ENCODE measurements at regions not wholly inside any gene's neighbourhood (a gene's known extent, or its start where the extent isn't known, plus 50 kb on each side); places are given as distances from the start of the nearest gene placed in this dataset.

DNA sequence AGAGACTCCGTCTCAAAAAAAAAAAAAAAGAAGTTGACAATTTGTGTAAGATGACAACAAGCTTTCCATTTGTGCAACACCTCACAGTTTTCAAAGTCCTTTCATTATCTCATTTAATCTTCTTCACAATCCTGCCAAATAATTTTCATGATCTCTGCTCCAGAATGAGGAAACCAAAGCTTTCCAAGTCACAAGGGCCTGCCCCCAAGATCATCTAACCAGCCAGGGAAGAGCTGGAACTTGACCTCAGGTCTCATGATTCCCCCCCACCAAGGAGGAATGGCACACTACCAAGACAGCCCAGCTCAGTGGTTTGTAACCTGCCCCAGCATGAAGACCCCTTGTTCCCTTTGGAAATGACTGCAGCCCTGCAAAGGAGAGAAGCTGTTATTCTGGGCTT, 74.0 kb upstream of the PIM1 start:
- TF ChIP-seq CTCF (IDR thresholded peaks at IDR 0.05; ENCODE audit: unreplicated experiment) = no peak
- no peaks in the 10 kb centered on the region for H3K36me3 Mint-ChIP-seq
- H3K4me3 Mint-ChIP-seq = no peak overlapping the region
- peaks cover 18% of the 10 kb centered on the region for H3K4me1 Mint-ChIP-seq
- H3K9me3 Mint-ChIP-seq = no peaks in the 10 kb centered on the region
- DNase-seq (ENCODE audit: low spot score in 2 of 2, unreplicated experiment in 2 of 2) = no peak
- H3K27ac Mint-ChIP-seq = no peak overlapping the region
- H3K27me3 Mint-ChIP-seq (ENCODE audit: low read depth) = no peaks in the 10 kb centered on the region

GRCh38 chr6:37097335-37097734, 72.6 kb upstream of the PIM1 start:
- Mint-ChIP-seq H3K9me3 (no peaks in the 10 kb centered on the region), H3K36me3 (no peaks in the 10 kb centered on the region), H3K4me1 (peaks cover 24% of the 10 kb centered on the region), H3K27ac (no peak overlapping the region), H3K4me3 (no peak overlapping the region), H3K27me3 (ENCODE audit: low read depth) (no peaks in the 10 kb centered on the region)
- no peak for TF ChIP-seq CTCF (IDR thresholded peaks at IDR 0.05; ENCODE audit: unreplicated experiment)
- no peak for DNase-seq (ENCODE audit: low spot score in 2 of 2, unreplicated experiment in 2 of 2)

- DNase-seq (ENCODE audit: low spot score in 2 of 2, unreplicated experiment in 2 of 2) = no peak
- Mint-ChIP-seq H3K9me3 (no peaks in the 10 kb centered on the region), H3K27me3 (ENCODE audit: low read depth) (no peaks in the 10 kb centered on the region), H3K4me3 (no peak overlapping the region), H3K4me1 (peaks cover 27% of the 10 kb centered on the region), H3K27ac (no peak overlapping the region), H3K36me3 (no peaks in the 10 kb centered on the region)
- no peak for TF ChIP-seq CTCF (IDR thresholded peaks at IDR 0.05; ENCODE audit: unreplicated experiment)
Measured at GRCh38 chr6:37099442-37099841, 70.5 kb upstream of the PIM1 start.

DNA sequence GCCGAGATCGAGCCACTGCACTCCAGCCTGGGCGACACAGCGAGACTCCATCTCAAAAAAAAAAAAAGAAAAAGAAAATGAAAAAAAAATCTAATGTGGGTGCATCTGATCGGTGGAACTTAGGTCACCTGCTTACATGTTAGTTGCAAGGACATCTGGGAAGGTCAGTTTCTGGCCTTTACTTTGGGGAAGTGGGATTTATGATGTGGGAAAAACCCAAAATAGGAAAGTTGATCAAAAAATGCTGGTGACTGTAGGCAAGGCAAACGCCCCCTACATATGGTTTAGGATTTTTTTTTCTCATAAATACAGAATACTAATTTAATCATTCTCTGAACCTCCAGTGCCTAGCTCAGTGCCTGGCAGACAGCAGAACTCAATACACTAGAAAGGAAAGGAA, 69.2 kb upstream of the PIM1 start:
- H3K4me3 Mint-ChIP-seq = no peak overlapping the region
- no peak overlapping the region for H3K27ac Mint-ChIP-seq
- no peaks in the 10 kb centered on the region for H3K27me3 Mint-ChIP-seq (ENCODE audit: low read depth)
- no peaks in the 10 kb centered on the region for H3K9me3 Mint-ChIP-seq
- DNase-seq (ENCODE audit: low spot score in 2 of 2, unreplicated experiment in 2 of 2) = no peak
- peaks cover 39% of the 10 kb centered on the region for H3K4me1 Mint-ChIP-seq
- TF ChIP-seq CTCF (IDR thresholded peaks at IDR 0.05; ENCODE audit: unreplicated experiment) = no peak
- H3K36me3 Mint-ChIP-seq = no peaks in the 10 kb centered on the region

- Mint-ChIP-seq H3K4me1 (peaks cover 37% of the 10 kb centered on the region), H3K27me3 (ENCODE audit: low read depth) (no peaks in the 10 kb centered on the region), H3K9me3 (no peaks in the 10 kb centered on the region), H3K4me3 (peak overlapping the region; percentile 54), H3K27ac (peak overlapping the region; percentile 92), H3K36me3 (no peaks in the 10 kb centered on the region)
- no peak for TF ChIP-seq CTCF (IDR thresholded peaks at IDR 0.05; ENCODE audit: unreplicated experiment)
- DNase-seq (ENCODE audit: low spot score in 2 of 2, unreplicated experiment in 2 of 2) = no peak
Measured at GRCh38 chr6:37101991-37102298, 68.0 kb upstream of the PIM1 start.
